Suprapubic skin (tissue), 4 donors: ENCODE measurements at regions not wholly inside any gene's neighbourhood (a gene's known extent, or its start where the extent isn't known, plus 50 kb on each side); places are given as distances from the start of the nearest gene placed in this dataset.

ENCODE experiments used
- DNase-seq, 2 donors: peaks; one replicate each; pipeline ENCODE4 v3.0.0-alpha.2; 2019; ENCODE audit warnings: low spot score in 2 of 2
- H3K27ac ChIP-seq: fragments of 200-600 bp; sonication (generic); one replicate; pipeline ENCODE4 v1.5.1; 2019
- H3K27me3 ChIP-seq: fragments of 200-600 bp; sonication (generic); one replicate; pipeline ENCODE4 v1.5.1; 2019
- H3K36me3 ChIP-seq: fragments of 200-600 bp; sonication (generic); one replicate; pipeline ENCODE4 v1.5.1; 2019
- H3K4me1 ChIP-seq: fragments of 200-600 bp; sonication (generic); one replicate; pipeline ENCODE4 v1.5.1; 2019
- H3K4me3 ChIP-seq: fragments of 200-600 bp; sonication (generic); one replicate; pipeline ENCODE4 v1.5.1; 2019; ENCODE audit warnings: mild to moderate bottlenecking
- H3K9me3 ChIP-seq: fragments of 200-600 bp; sonication (generic); one replicate; pipeline ENCODE4 v1.5.1; 2019
- EP300 ChIP-seq: sonication (generic); formaldehyde crosslinking; IDR thresholded peaks from one replicate; pipeline ENCODE4 v1.6.1; 2017; ENCODE audit warnings: antibody characterized with exemption
- POLR2A ChIP-seq, 2 donors: fragments of 450-650 bp; IDR thresholded peaks; one replicate each; pipeline ENCODE4 v1.6.1; 2017; ENCODE audit warnings: antibody characterized with exemption in 2 of 2, mild to moderate bottlenecking in 2 of 2, moderate library complexity in 2 of 2
- POLR2AphosphoS5 ChIP-seq, 3 donors: sonication (generic); formaldehyde crosslinking; IDR thresholded peaks; one replicate each; pipeline ENCODE4 v1.6.1; 2017; ENCODE audit warnings: antibody characterized with exemption in 3 of 3
- WGBS: methylation state at CpG from one replicate; pipeline ENCODE4 v1.1.5; 2018; 5-methylcytosine and 5-hydroxymethylcytosine counted together
- TF ChIP-seq, protein P1 (sequence below), 2 donors: fragments of 200-600 bp in 1 of 2; fragments of 450-650 bp in 1 of 2; sonication (generic) in 1 of 2; IDR thresholded peaks; one replicate each; pipeline ENCODE4 v1.5.1; 2016 to 2019; ENCODE audit warnings: antibody characterized with exemption in 2 of 2, mild to moderate bottlenecking in 1 of 2, moderate library complexity in 1 of 2

- 51% methylated on average over 3 of the region's 3 CpGs for WGBS
- no peaks in the 10 kb centered on the region for H3K27me3 ChIP-seq
- TF ChIP-seq EP300 (no peak), POLR2AphosphoS5 (IDR thresholded peaks at IDR 0.05) (no peak), POLR2A (IDR thresholded peaks at IDR 0.05) (no peak)
- TF ChIP-seq, protein P1, sequence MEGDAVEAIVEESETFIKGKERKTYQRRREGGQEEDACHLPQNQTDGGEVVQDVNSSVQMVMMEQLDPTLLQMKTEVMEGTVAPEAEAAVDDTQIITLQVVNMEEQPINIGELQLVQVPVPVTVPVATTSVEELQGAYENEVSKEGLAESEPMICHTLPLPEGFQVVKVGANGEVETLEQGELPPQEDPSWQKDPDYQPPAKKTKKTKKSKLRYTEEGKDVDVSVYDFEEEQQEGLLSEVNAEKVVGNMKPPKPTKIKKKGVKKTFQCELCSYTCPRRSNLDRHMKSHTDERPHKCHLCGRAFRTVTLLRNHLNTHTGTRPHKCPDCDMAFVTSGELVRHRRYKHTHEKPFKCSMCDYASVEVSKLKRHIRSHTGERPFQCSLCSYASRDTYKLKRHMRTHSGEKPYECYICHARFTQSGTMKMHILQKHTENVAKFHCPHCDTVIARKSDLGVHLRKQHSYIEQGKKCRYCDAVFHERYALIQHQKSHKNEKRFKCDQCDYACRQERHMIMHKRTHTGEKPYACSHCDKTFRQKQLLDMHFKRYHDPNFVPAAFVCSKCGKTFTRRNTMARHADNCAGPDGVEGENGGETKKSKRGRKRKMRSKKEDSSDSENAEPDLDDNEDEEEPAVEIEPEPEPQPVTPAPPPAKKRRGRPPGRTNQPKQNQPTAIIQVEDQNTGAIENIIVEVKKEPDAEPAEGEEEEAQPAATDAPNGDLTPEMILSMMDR (IDR thresholded peaks at IDR 0.05): no peak
- no peak overlapping the region for H3K27ac ChIP-seq
- H3K36me3 ChIP-seq: no peaks in the 10 kb centered on the region
- no peaks in the 10 kb centered on the region for H3K9me3 ChIP-seq
- no peaks in the 10 kb centered on the region for H3K4me1 ChIP-seq
- no peak for DNase-seq
- H3K4me3 ChIP-seq: no peak overlapping the region
These were observed 212.7 kb downstream of the SH3BGRL start for GRCh38 chrX:81414630-81415029.
